ENCODE measurements at regions not wholly inside any gene's neighbourhood (a gene's known extent, or its start where the extent isn't known, plus 50 kb on each side); places are given as distances from the start of the nearest gene placed in this dataset.

DNA sequence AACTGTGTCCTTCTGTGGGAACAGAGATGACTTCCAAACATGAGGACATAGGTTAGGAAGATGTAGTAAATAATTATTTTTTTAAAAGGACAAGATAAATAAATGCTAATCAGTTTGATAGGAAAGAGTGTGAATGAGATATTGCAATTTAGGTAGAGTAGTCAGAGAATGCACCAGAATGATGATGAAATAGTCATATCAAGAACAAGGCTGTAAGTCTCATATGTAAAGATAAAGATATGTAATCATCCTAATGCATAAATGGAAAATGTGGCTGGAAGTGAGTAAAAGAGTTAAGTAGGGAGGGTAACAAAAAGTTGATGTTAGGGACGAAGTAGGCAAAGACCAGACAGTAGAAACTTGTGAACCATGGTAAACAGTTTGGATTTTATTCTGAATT, 1041.7 kb upstream of the MIR17HG start:
- no peak for TF ChIP-seq CTCF (IDR thresholded peaks at IDR 0.05)
- TF ChIP-seq POLR2AphosphoS5 (IDR thresholded peaks at IDR 0.05) = no peak
